Rectal smooth muscle tissue (tissue), 1 donor: ENCODE measurements at regions not wholly inside any gene's neighbourhood (a gene's known extent, or its start where the extent isn't known, plus 50 kb on each side); places are given as distances from the start of the nearest gene placed in this dataset.

Experiments
- H3K27ac ChIP-seq: one replicate; pipeline ENCODE4 v1.7.0; 2013; ENCODE audit warnings: low read depth, low read length, inconsistent platforms
- H3K27me3 ChIP-seq: one replicate; pipeline ENCODE4 v1.7.0; 2013; ENCODE audit warnings: low read length; ENCODE audit not compliant: control insufficient read depth, insufficient read depth
- H3K36me3 ChIP-seq: one replicate; pipeline ENCODE4 v1.7.0; 2013; ENCODE audit warnings: low read length; ENCODE audit not compliant: control insufficient read depth, insufficient read depth
- H3K4me1 ChIP-seq: one replicate; pipeline ENCODE4 v1.7.0; 2013; ENCODE audit warnings: low read length; ENCODE audit not compliant: control insufficient read depth, insufficient read depth
- H3K4me3 ChIP-seq: one replicate; pipeline ENCODE4 v1.7.0; 2013; ENCODE audit warnings: low read length
- H3K9ac ChIP-seq: one replicate; pipeline ENCODE4 v1.7.0; 2013; ENCODE audit warnings: low read length

DNA sequence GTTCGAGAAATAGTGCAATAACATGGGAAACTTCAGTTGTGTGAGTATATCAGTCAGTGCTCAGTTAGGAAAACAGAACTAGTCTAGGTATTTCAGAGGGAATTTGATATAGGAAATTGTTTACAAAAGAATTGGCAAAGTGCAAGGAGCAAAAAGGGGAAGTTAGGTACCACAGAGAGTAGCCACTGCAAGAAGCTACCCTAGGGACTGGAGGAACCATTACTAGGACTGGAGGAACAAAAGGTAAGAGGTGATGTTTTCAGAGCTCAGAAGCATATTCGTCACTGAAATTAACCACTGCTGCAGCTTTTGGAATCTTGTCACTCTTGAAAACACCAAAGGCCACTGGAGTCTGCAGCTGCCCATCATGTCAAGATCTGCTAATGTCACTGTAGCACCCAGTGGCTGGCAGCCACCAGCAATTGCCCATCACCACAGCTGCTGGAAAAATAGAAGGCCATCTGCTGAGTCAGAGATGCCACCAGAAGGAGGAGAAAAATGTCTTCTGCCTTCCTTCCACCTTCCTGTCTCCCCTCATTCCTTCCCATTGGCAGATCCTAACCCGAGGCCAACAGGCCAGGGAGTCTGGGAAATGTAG is 160.6 kb upstream of the RPS6KA3 start:
- H3K4me3 ChIP-seq = no peak overlapping the region
- no peaks in the 10 kb centered on the region for H3K36me3 ChIP-seq
- no peak overlapping the region for H3K27ac ChIP-seq
- H3K27me3 ChIP-seq = no peaks in the 10 kb centered on the region
- no peaks in the 10 kb centered on the region for H3K4me1 ChIP-seq
- no peak overlapping the region for H3K9ac ChIP-seq

GRCh38 chrX:20421697-20422096 is 155.0 kb upstream of the RPS6KA3 start:
- no peaks in the 10 kb centered on the region for H3K4me1 ChIP-seq
- H3K27me3 ChIP-seq = no peaks in the 10 kb centered on the region
- no peak overlapping the region for H3K4me3 ChIP-seq
- H3K36me3 ChIP-seq = no peaks in the 10 kb centered on the region
- no peak overlapping the region for H3K9ac ChIP-seq
- no peak overlapping the region for H3K27ac ChIP-seq

DNA sequence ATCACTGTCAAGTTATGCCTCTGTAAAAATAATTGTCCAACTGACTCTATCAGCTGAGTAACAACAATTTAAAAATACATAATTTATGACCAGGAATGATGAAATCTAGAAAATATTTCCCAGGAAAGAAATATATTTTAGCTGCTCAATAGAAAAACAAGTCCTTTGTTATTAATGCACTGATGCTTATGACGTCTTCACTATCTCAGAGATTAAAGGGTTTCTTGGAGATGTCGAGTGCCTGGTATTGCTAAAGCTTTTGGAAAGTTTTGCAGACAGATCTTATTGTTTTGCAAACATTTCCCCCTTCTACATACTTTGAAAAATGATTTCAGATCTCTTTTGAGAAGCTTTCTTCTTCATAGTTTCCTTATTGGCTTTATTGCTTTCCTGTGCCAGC is 154.6 kb upstream of the RPS6KA3 start:
- Histone ChIP-seq H3K27ac (no peak overlapping the region), H3K4me1 (no peaks in the 10 kb centered on the region), H3K4me3 (no peak overlapping the region), H3K27me3 (no peaks in the 10 kb centered on the region), H3K9ac (no peak overlapping the region), H3K36me3 (no peaks in the 10 kb centered on the region)

GRCh38 chrX:20420058-20420457 is 153.3 kb upstream of the RPS6KA3 start:
- no peak overlapping the region for H3K27ac ChIP-seq
- no peaks in the 10 kb centered on the region for H3K4me1 ChIP-seq

DNA sequence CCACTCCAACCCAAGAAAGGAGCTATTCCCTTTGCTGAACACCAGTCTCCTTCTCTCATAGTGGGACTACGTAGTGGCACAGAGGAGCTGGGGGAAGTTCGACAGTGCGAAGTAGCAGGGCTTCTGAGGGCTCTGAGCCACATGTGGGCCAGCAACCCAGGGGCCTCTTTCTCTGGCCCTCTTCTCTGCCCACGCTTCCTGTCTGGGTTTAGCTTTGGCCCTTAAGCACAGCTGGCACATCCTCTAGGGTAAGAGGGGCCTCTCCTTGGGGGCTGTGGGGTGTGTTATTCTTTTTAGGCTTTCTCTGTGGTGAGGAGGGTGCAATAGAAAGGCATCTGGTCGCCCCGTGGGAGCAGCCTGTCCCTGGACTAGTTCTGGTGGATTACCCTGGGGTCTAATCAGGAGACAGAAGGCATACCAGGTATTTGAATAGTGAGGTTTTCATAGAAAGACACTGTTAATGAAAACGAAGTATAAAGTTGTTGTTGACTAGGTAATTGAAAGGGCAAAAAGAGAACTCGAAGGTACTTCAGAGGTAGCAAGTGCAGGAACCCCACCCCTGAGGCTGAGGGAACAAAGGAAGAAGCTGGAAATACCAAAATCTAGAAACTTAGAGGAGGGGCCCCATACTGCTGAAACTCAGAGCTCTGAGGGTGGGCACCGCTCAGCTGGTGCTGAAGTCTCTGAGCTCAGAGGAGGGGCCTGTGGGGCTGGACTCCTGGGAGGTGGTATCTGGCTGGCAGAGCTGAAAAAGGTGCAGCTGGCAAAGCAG is 151.9 kb upstream of the RPS6KA3 start:
- Histone ChIP-seq H3K4me3 (no peak overlapping the region), H3K36me3 (no peaks in the 10 kb centered on the region), H3K27ac (no peak overlapping the region), H3K4me1 (no peaks in the 10 kb centered on the region), H3K9ac (no peak overlapping the region), H3K27me3 (no peaks in the 10 kb centered on the region)

More at GRCh38 chrX:20420058-20420457, 153.3 kb upstream of the RPS6KA3 start:
- no peaks in the 10 kb centered on the region for H3K36me3 ChIP-seq
- no peak overlapping the region for H3K9ac ChIP-seq
- H3K4me3 ChIP-seq = no peak overlapping the region
- no peaks in the 10 kb centered on the region for H3K27me3 ChIP-seq

DNA sequence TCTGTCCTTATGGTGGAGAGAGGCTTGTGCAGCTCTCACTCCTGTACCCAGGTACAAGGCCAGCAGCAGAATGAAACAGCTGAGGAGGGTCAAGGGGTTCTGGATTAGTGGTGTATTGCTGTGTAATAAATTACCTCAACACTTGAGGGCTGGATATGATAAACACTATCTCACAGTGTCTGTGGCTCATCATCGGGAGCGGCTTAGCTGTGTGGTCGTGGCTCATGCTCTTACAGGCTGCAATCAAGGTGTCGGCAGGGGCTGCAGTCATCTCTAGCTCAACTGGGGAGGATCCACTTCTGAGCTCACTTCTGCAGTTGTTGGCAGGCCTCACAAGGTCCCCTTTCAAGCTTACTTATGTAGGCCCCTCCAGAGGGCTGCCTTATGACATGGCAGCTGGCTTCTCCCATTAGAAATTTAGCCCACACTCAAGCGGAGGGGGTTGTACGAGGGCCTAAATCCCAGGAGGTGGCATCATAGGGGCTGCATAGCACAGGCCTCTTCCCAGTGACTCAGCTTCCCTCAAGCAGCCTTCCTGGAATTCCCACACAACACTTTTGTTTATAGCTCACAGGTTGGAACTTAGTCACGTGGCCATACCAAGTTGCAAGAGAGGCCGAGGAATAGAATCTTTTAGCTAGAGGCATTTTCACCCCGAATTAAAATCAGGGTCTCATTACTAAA is 148.2 kb upstream of the RPS6KA3 start:
- no peak overlapping the region for H3K27ac ChIP-seq
- no peaks in the 10 kb centered on the region for H3K36me3 ChIP-seq
- H3K27me3 ChIP-seq = peaks cover 3% of the 10 kb centered on the region
- H3K4me1 ChIP-seq = no peaks in the 10 kb centered on the region
- no peak overlapping the region for H3K4me3 ChIP-seq
- H3K9ac ChIP-seq = no peak overlapping the region

DNA sequence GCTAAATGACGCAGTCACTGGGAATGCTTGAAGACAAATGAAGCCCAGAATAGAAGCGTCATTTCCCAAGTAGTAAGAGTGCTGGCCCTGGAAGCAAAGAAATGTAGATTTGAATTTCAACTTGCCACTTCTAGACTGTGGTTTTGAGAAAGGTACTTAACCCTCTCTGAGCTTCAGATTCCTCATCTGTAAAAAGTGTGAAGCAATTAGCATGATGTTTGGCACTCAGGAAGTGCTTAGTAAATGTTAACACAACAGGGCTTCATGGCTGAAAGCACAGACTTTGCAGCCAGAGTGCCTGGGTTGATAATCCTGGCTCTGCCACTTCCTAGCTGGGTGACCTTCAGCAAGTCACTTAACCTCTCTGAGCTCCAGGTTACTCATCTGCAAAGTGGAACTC is 147.4 kb upstream of the RPS6KA3 start:
- no peak overlapping the region for H3K27ac ChIP-seq
- no peak overlapping the region for H3K4me3 ChIP-seq
- no peaks in the 10 kb centered on the region for H3K36me3 ChIP-seq
- peaks cover 3% of the 10 kb centered on the region for H3K27me3 ChIP-seq
- no peak overlapping the region for H3K9ac ChIP-seq
- no peaks in the 10 kb centered on the region for H3K4me1 ChIP-seq

DNA sequence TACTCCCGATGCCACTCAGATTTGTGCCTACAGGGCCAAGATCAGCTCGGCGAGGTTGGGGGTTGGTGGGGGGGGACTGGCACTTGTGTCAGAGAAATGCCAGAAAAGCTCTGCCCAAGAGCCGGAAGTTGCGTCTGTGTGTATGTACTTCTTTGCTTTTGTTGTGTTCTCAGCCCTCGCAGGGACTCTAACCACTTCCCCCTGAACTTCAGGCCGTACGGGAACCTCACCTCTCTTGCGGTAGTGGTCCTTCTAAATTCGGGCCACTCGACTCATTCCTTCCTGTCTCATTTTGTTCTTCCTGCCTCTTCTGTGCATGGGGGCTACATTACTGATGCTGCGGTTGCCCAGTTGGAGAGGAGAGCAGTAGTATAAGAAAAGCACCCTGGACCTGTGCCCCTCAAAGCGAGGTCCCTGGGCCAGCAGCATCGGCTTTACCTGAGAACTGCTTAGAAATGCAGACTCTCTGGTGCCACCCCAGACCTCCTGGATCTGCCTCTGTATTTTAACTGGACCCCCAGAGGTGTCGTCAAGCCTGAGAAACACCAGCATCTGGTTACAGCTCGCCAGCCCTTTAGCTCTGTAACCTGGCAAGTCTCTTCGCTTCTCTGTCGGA is 146.3 kb upstream of the RPS6KA3 start:
- Histone ChIP-seq H3K4me3 (no peak overlapping the region), H3K9ac (no peak overlapping the region), H3K4me1 (no peaks in the 10 kb centered on the region), H3K36me3 (no peaks in the 10 kb centered on the region), H3K27me3 (peaks cover 3% of the 10 kb centered on the region), H3K27ac (no peak overlapping the region)

GRCh38 chrX:20410540-20410939 is 143.8 kb upstream of the RPS6KA3 start:
- no peak overlapping the region for H3K4me3 ChIP-seq
- no peak overlapping the region for H3K27ac ChIP-seq
- no peaks in the 10 kb centered on the region for H3K4me1 ChIP-seq
- peaks cover 3% of the 10 kb centered on the region for H3K27me3 ChIP-seq
- no peak overlapping the region for H3K9ac ChIP-seq
- no peaks in the 10 kb centered on the region for H3K36me3 ChIP-seq

DNA sequence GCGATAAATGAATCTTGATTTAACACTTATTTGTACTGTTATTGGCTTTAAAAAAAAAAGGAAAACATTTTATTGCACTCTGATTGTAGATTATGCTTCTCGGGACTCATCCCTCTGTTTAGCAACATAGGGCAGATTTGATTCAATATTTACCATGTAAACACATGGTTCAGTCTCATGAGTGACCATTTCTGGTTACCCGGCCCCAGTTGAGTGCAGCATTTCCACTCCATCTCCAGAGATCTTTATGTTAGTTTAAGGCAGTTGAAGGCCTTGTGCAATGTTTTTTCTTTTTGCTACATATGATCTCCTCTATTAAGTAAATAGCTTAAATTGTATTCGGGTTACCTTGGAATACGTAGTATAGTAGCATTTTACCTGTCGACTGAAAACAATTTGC is 143.3 kb upstream of the RPS6KA3 start:
- H3K36me3 ChIP-seq = no peaks in the 10 kb centered on the region
- H3K4me3 ChIP-seq = no peak overlapping the region
- H3K9ac ChIP-seq = no peak overlapping the region
- H3K4me1 ChIP-seq = no peaks in the 10 kb centered on the region
- H3K27me3 ChIP-seq = peaks cover 3% of the 10 kb centered on the region
- H3K27ac ChIP-seq = no peak overlapping the region

GRCh38 chrX:20402956-20403355 is 136.2 kb upstream of the RPS6KA3 start:
- Histone ChIP-seq H3K36me3 (no peaks in the 10 kb centered on the region), H3K27ac (no peak overlapping the region), H3K27me3 (no peaks in the 10 kb centered on the region), H3K9ac (no peak overlapping the region), H3K4me3 (no peak overlapping the region), H3K4me1 (no peaks in the 10 kb centered on the region)

- H3K4me3 ChIP-seq = no peak overlapping the region
- no peak overlapping the region for H3K9ac ChIP-seq
- H3K4me1 ChIP-seq = no peaks in the 10 kb centered on the region
- H3K27me3 ChIP-seq = no peaks in the 10 kb centered on the region
- H3K36me3 ChIP-seq = no peaks in the 10 kb centered on the region
- H3K27ac ChIP-seq = no peak overlapping the region
Measured at GRCh38 chrX:20399728-20400414, 133.2 kb upstream of the RPS6KA3 start.
